Activated gamma-delta T cell (primary cell): ENCODE measurements at regions not wholly inside any gene's neighbourhood (a gene's known extent, or its start where the extent isn't known, plus 50 kb on each side); places are given as distances from the start of the nearest gene placed in this dataset.

Experiments used
- DNase-seq: peaks from one replicate; lab custom pipeline; 2025; lab: John Stamatoyannopoulos, UW

- DNase-seq: no peak
Measured at GRCh38 chr11:128219731-128220120, 367.6 kb downstream of the ETS1 start.

- no peak for DNase-seq
Measured at GRCh38 chr11:128216198-128216597, 371.2 kb downstream of the ETS1 start.

- DNase-seq: no peak
Measured at GRCh38 chr11:128215238-128215882, 372.0 kb downstream of the ETS1 start.

DNA sequence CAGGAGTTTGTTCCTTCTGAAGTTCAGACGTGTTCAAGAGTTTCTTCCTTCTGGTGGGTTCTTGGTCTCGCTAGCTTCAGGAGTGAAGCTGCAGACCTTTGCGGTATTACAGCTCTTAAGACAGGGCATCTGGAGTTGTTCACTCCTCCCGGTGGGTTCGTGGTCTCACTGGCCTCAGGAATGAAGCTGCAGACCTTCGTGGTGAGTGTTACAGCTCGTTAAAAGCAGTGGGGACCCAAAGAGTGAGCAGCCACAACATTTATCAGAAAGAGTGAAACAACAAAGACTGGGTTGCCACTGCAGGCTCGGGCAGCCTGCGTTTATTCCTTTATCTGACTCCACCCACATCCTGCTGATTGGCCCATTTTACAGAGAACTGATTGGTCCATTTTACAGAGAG lies 373.1 kb downstream of the ETS1 start:
- DNase-seq: no peak

- no peak for DNase-seq
Measured at GRCh38 chr11:128213461-128213860, 373.9 kb downstream of the ETS1 start.

- DNase-seq: no peak
Measured at GRCh38 chr11:128212324-128212723, 375.0 kb downstream of the ETS1 start.

GRCh38 chr11:128210148-128210940 lies 377.0 kb downstream of the ETS1 start:
- DNase-seq: no peak

DNA sequence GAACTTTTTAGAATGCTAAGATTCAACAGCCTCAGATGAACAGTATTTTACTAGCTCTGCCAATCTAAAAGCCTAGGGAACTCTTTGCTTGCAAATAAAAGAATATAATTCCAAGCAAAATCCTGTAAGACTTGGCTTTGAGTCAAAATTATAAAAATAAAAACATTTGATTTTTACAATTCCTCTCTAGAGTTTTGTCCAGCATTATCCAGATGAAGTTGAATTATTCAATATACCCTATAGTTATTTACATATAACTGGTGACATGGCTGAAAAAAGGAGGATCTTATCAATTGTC lies 378.3 kb downstream of the ETS1 start:
- no peak for DNase-seq

- DNase-seq: no peak
Measured at GRCh38 chr11:128208329-128209137, 378.8 kb downstream of the ETS1 start.

- DNase-seq: no peak
Measured at GRCh38 chr11:128207861-128208321, 379.5 kb downstream of the ETS1 start.

GRCh38 chr11:128206461-128206860 lies 380.9 kb downstream of the ETS1 start:
- DNase-seq: no peak

DNA sequence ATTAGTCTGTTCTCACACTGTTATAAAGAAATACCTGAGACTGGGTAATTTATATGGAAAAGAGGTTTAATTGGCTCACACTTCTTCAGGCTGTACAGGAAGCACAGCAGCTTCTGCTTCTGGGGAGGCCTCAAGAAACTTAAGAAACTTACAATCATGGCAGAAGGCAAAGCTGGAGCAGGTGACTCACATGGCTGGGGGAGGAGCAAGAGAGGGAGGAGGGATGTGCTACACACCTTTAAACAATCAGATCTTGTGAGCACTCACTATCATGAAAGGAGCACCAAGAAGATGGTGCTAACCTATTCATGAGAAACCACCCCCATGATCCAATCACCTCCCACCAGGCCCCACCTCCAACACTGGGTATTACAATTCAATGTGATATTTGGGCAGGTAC lies 381.6 kb downstream of the ETS1 start:
- DNase-seq: no peak

DNA sequence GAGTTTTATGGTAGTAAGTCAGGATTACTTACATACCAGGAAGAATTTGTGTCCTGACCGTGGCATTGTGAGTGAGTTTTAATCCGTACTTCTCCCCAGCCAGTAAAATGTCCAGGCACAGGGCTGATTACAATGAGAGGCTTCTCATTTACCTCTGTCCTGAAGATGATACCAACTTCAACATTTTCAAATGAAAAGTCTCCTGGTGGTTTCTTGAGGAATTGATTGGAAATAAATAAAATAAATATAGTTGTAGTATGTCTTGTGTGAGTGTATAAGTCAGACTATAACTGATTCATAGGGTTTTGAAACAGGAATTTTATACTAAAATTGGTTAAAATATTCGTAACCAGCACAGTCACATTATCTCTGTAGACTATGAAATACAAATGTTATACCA lies 382.5 kb downstream of the ETS1 start:
- no peak for DNase-seq

DNA sequence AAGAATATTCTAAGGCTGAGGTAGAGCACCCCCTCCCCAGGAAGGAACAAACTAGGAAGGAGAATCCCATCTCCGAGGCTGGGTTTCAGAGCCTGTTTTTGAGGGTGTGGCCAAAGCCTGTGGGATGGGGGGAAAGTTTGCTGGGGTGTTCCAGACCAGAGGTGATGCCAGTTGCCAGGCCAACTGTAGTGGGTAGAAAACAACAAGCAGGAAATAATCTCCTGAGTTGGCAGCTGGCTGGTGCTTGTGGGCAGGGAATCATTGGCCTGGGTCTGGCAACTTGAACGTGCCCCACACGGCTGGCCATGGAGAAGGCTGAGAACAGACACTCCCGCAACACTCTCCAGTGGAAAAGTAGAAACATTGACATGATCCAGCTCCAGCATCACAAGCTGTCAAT lies 385.6 kb downstream of the ETS1 start:
- DNase-seq: no peak

GRCh38 chr11:128201009-128201408 lies 386.3 kb downstream of the ETS1 start:
- DNase-seq: no peak

DNA sequence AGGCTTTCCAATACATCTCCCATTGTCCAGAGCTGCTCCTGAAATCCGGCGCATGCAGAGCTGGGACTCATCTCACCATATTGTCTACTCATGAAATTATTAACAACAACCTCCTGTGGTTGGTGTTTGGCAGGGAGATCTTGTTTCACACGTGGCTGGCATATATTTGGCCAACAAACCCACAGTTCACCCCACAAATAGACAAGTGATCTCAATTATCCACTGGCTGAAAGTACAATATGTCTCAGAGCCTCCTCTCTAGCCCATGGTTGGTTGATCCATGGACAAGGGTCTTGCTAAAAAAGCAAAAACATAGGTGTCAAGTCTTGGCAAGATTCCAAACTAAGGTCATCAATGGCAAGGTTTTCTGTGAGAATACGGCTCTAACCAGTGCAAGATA lies 386.9 kb downstream of the ETS1 start:
- no peak for DNase-seq

GRCh38 chr11:128198216-128198772 lies 389.1 kb downstream of the ETS1 start:
- DNase-seq: no peak

GRCh38 chr11:128196235-128196634 lies 391.1 kb downstream of the ETS1 start:
- no peak for DNase-seq

- no peak for DNase-seq
Measured at GRCh38 chr11:128195756-128196155, 391.6 kb downstream of the ETS1 start.

- no peak for DNase-seq
Measured at GRCh38 chr11:128195057-128195751, 392.2 kb downstream of the ETS1 start.

- DNase-seq: no peak
Measured at GRCh38 chr11:128194216-128194615, 393.1 kb downstream of the ETS1 start.

GRCh38 chr11:128193615-128194014 lies 393.7 kb downstream of the ETS1 start:
- DNase-seq: no peak
